HG03060 (cell line): ENCODE measurements at regions not wholly inside any gene's neighbourhood (a gene's known extent, or its start where the extent isn't known, plus 50 kb on each side); places are given as distances from the start of the nearest gene placed in this dataset.

Experiments
- ATAC-seq: cut with Tn5 transposase; IDR thresholded peaks from one replicate; pipeline ENCODE4 v1.9.1; 2021; ENCODE audit warnings: low read depth, moderate number of reproducible peaks; ENCODE audit not compliant: unreplicated experiment

GRCh38 chr11:128236506-128237498 is 350.6 kb downstream of the ETS1 start:
- no peak for ATAC-seq

GRCh38 chr11:128235958-128236357 is 351.4 kb downstream of the ETS1 start:
- no peak for ATAC-seq

- no peak for ATAC-seq
These were observed 351.9 kb downstream of the ETS1 start for GRCh38 chr11:128235426-128235825.

GRCh38 chr11:128234143-128234542 is 353.2 kb downstream of the ETS1 start:
- ATAC-seq, result no peak

- ATAC-seq, result no peak
These were observed 354.8 kb downstream of the ETS1 start for GRCh38 chr11:128232588-128232987.

GRCh38 chr11:128231845-128232410 is 355.4 kb downstream of the ETS1 start:
- no peak for ATAC-seq

GRCh38 chr11:128227466-128227865 is 359.9 kb downstream of the ETS1 start:
- ATAC-seq, result no peak

- ATAC-seq, result no peak
These were observed 361.1 kb downstream of the ETS1 start for GRCh38 chr11:128226106-128226716.

- ATAC-seq, result no peak
These were observed 365.0 kb downstream of the ETS1 start for GRCh38 chr11:128222245-128222884.

- ATAC-seq, result no peak
These were observed 367.6 kb downstream of the ETS1 start for GRCh38 chr11:128219731-128220120.

- ATAC-seq, result no peak
These were observed 371.2 kb downstream of the ETS1 start for GRCh38 chr11:128216198-128216597.

GRCh38 chr11:128215238-128215882 is 372.0 kb downstream of the ETS1 start:
- no peak for ATAC-seq

- ATAC-seq, result no peak
These were observed 373.1 kb downstream of the ETS1 start for GRCh38 chr11:128214263-128214662.

- no peak for ATAC-seq
These were observed 373.9 kb downstream of the ETS1 start for GRCh38 chr11:128213461-128213860.

- no peak for ATAC-seq
These were observed 375.0 kb downstream of the ETS1 start for GRCh38 chr11:128212324-128212723.

- no peak for ATAC-seq
These were observed 377.0 kb downstream of the ETS1 start for GRCh38 chr11:128210148-128210940.

- no peak for ATAC-seq
These were observed 378.3 kb downstream of the ETS1 start for GRCh38 chr11:128209138-128209435.

GRCh38 chr11:128208329-128209137 is 378.8 kb downstream of the ETS1 start:
- no peak for ATAC-seq

- ATAC-seq, result no peak
These were observed 379.5 kb downstream of the ETS1 start for GRCh38 chr11:128207861-128208321.
